IMR-90 (cell line): ENCODE measurements at regions not wholly inside any gene's neighbourhood (a gene's known extent, or its start where the extent isn't known, plus 50 kb on each side); places are given as distances from the start of the nearest gene placed in this dataset.

Experiments used
- ATAC-seq: fragments of 200-7000 bp; cut with Tn5 transposase; 2 replicates; pipeline ENCODE4 v1.9.1; 2020; ENCODE audit warnings: low read depth, mild to moderate bottlenecking, moderate library complexity
- BruUV-seq: library from RNA; stranded (reverse); fragments of 400-500 nt; replicated peaks from 2 replicates; lab custom pipeline; 2021; lab: Mats Ljungman, UMichigan
- CTCF ChIA-PET: fragments of 300-600 bp; formaldehyde crosslinking; extraction: SDS; loops from one replicate; lab custom pipeline; 2021; ENCODE audit warnings: antibody characterized with exemption; lab: Yijun Ruan, JAX
- POLR2A ChIA-PET: fragments of 300-600 bp; sonication (Branson Sonifier 250); formaldehyde crosslinking; loops from one replicate; lab custom pipeline; 2022; ENCODE audit warnings: antibody characterized with exemption; ENCODE audit not compliant: unreplicated experiment; lab: Charles Lee
- DNase-seq: peaks from one replicate; pipeline ENCODE4 v3.0.0; 2013
- H2AFZ ChIP-seq: replicated peaks from 2 replicates; pipeline ENCODE3; 2013; ENCODE audit warnings: low read length, mild to moderate bottlenecking; ENCODE audit not compliant: poor library complexity
- H2AK5ac ChIP-seq: 2 replicates; pipeline ENCODE4 v1.6.1; 2013; ENCODE audit warnings: low read depth, low read length, inconsistent platforms
- H2AK9ac ChIP-seq: replicated peaks from 2 replicates; pipeline ENCODE3; 2013; ENCODE audit warnings: mild to moderate bottlenecking, low read depth, low read length, moderate library complexity; ENCODE audit not compliant: poor library complexity
- H2BK120ac ChIP-seq: 2 replicates; pipeline ENCODE4 v1.6.1; 2013; ENCODE audit warnings: low read depth, low read length, inconsistent platforms
- H2BK15ac ChIP-seq: 3 replicates; pipeline ENCODE4 v1.6.1; 2013; ENCODE audit warnings: low read depth, low read length, inconsistent platforms
- H2BK20ac ChIP-seq: 2 replicates; pipeline ENCODE4 v1.6.1; 2013; ENCODE audit warnings: low read depth, mild to moderate bottlenecking, inconsistent platforms, low read length, moderate library complexity
- H2BK5ac ChIP-seq: 2 replicates; pipeline ENCODE4 v1.6.1; 2013; ENCODE audit warnings: mild to moderate bottlenecking, low read depth, low read length, inconsistent platforms; ENCODE audit not compliant: poor library complexity, severe bottlenecking
- H3K14ac ChIP-seq: replicated peaks from 2 replicates; pipeline ENCODE4 v1.6.1; 2013; ENCODE audit warnings: low read depth, low read length, inconsistent platforms
- H3K18ac ChIP-seq: 2 replicates; pipeline ENCODE4 v1.6.1; 2013; ENCODE audit warnings: low read depth, low read length, control low read depth
- H3K23ac ChIP-seq: 2 replicates; pipeline ENCODE4 v1.6.1; 2013; ENCODE audit warnings: low read depth, low read length, inconsistent platforms
- H3K27ac ChIP-seq: 2 replicates; pipeline ENCODE4 v1.5.1; 2013; ENCODE audit warnings: mild to moderate bottlenecking, control low read depth, low read length; ENCODE audit not compliant: insufficient read depth
- H3K27me3 ChIP-seq: 2 replicates; pipeline ENCODE4 v1.6.1; 2013; ENCODE audit warnings: low read length; ENCODE audit not compliant: control insufficient read depth, insufficient read depth
- H3K36me3 ChIP-seq: 2 replicates; pipeline ENCODE4 v1.6.1; 2013; ENCODE audit warnings: low read length, mixed read lengths; ENCODE audit not compliant: control insufficient read depth, insufficient read depth
- H3K4ac ChIP-seq: 2 replicates; pipeline ENCODE4 v1.6.1; 2013; ENCODE audit warnings: low read depth, low read length, inconsistent platforms
- H3K4me1 ChIP-seq: 2 replicates; pipeline ENCODE4 v1.6.1; 2013; ENCODE audit warnings: low read length, mixed read lengths; ENCODE audit not compliant: control insufficient read depth, insufficient read depth
- H3K4me2 ChIP-seq: 2 replicates; pipeline ENCODE4 v1.6.1; 2013; ENCODE audit warnings: low read depth, mild to moderate bottlenecking, control low read depth, low read length, moderate library complexity
- H3K4me3 ChIP-seq: 2 replicates; pipeline ENCODE4 v1.5.1; 2013; ENCODE audit warnings: low read depth, mild to moderate bottlenecking, control low read depth, low read length, moderate library complexity; ENCODE audit not compliant: insufficient read depth
- H3K56ac ChIP-seq: 2 replicates; pipeline ENCODE4 v1.6.1; 2013; ENCODE audit warnings: low read length, inconsistent platforms; ENCODE audit not compliant: insufficient read depth; ENCODE audit errors: extremely low read depth
- H3K79me1 ChIP-seq, 2 experiments: 2 replicates each; pipeline ENCODE4 v1.6.1; 2013; ENCODE audit warnings: low read length in 2 of 2, inconsistent platforms in 1 of 2, low read depth in 1 of 2
- H3K9ac ChIP-seq: 2 replicates; pipeline ENCODE4 v1.6.1; 2013; ENCODE audit warnings: low read depth, low read length, control low read depth
- H3K9me1 ChIP-seq: 2 replicates; pipeline ENCODE4 v1.6.1; 2013; ENCODE audit warnings: low read length, inconsistent platforms; ENCODE audit not compliant: insufficient read depth
- H3K9me3 ChIP-seq: 2 replicates; pipeline ENCODE4 v1.6.1; 2013; ENCODE audit warnings: low read length; ENCODE audit not compliant: control insufficient read depth, insufficient read depth
- H4K20me1 ChIP-seq: 2 replicates; pipeline ENCODE4 v1.6.1; 2013; ENCODE audit warnings: low read length, inconsistent platforms; ENCODE audit not compliant: insufficient read depth
- H4K5ac ChIP-seq: 2 replicates; pipeline ENCODE4 v1.6.1; 2013; ENCODE audit warnings: mild to moderate bottlenecking, low read depth, low read length, control low read depth
- H4K8ac ChIP-seq, 2 experiments: 2 replicates each; pipeline ENCODE4 v1.6.1; 2013; ENCODE audit warnings: low read depth in 2 of 2, low read length in 2 of 2, control low read depth in 1 of 2, inconsistent platforms in 1 of 2
- H4K91ac ChIP-seq: 2 replicates; pipeline ENCODE4 v1.6.1; 2013; ENCODE audit warnings: low read depth, low read length, inconsistent platforms; ENCODE audit not compliant: insufficient read depth
- FOS ChIP-seq: fragments of 150-350 bp; IDR thresholded peaks from 2 replicates; pipeline ENCODE4 v1.6.1; 2016; ENCODE audit warnings: low read depth, low read length
- SMC3 ChIP-seq: fragments of 150-350 bp; IDR thresholded peaks from 2 replicates; pipeline ENCODE4 v1.6.1; 2016; ENCODE audit warnings: low read depth, mild to moderate bottlenecking, antibody characterized with exemption, low read length, moderate library complexity
- WGBS, 2 experiments: methylation state at CpG; one replicate each; pipeline versions ENCODE4 v1.1.5 to v1.1.7; 2013; ENCODE audit warnings: missing lambda C conversion rate in 2 of 2; ENCODE audit not compliant: insufficient read length in 1 of 2; ENCODE audit errors: extremely low coverage in 2 of 2; 5-methylcytosine and 5-hydroxymethylcytosine counted together
- dilution Hi-C: fragments of 300-500 bp; cut with HindIII; formaldehyde crosslinking; loops from one replicate; pipeline ENCODE4 v1.14.3; 2018; ENCODE audit warnings: low sequenced_read_pairs; ENCODE audit not compliant: unreplicated experiment
- in situ Hi-C: fragments of 300-500 bp; cut with MboI; formaldehyde crosslinking; loops from 3 replicates; pipeline ENCODE4 v1.14.3; 2019; ENCODE audit warnings: low sequenced_read_pairs, inconsistent platforms, mixed read lengths
- intact Hi-C: fragments of 100-400 bp; cut with micrococcal nuclease; formaldehyde crosslinking; loops from 2 replicates; pipeline ENCODE4 v1.10.0; 2022

DNA sequence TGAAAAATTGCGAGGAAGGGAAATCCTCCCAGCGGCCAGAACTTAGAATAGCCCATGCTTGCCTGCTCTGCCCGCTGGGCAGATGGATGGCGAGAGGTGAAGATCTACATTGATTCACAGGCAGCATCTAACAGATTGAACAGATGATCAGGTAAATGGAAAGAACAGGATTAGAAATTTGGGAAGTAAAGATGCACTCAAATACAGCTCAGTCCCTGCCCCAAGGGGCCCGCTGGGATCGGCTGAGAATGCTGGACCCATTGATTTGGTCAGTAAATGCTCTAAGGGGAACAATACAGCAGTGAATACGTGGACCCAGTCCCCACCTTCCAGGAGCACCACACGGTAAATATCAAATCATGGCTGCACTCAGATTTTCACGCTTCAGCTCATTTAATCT, 248.2 kb downstream of the MATN1 start:
- H3K18ac ChIP-seq, result no peak overlapping the region
- ATAC-seq (no peak), DNase-seq (no peak)
- no peak overlapping the region for H4K91ac ChIP-seq
- no peak overlapping the region for H4K5ac ChIP-seq
- no peak overlapping the region for H3K14ac ChIP-seq
- no peaks in the 10 kb centered on the region for H3K4me1 ChIP-seq
- H2BK20ac ChIP-seq, result no peak overlapping the region
- no peaks in the 10 kb centered on the region for H3K9me1 ChIP-seq
- no peaks in the 10 kb centered on the region for H3K79me1 ChIP-seq
- H2AFZ ChIP-seq, result no peak overlapping the region
- no peak overlapping the region for H3K27ac ChIP-seq
- no peak overlapping the region for H2BK5ac ChIP-seq
- no peak overlapping the region for H4K8ac ChIP-seq
- no peak overlapping the region for H3K9ac ChIP-seq
- intact Hi-C loops (no loop called here), dilution Hi-C loops (no loop called here), in situ Hi-C loops (no loop called here)
- no peaks in the 10 kb centered on the region for H3K27me3 ChIP-seq
- H3K56ac ChIP-seq, result no peak overlapping the region
- H2BK15ac ChIP-seq, result no peak overlapping the region
- POLR2A ChIA-PET, result no interaction called here
- H3K9me3 ChIP-seq, result 0 out of 2 replicates have a peak, but pooled peaks cover 2% of the 10 kb centered on the region
- BruUV-seq, result no TSS peak
- CTCF ChIA-PET, result no interaction called here
- H4K20me1 ChIP-seq, result no peaks in the 10 kb centered on the region
- H2AK5ac ChIP-seq, result no peak overlapping the region
- H3K4ac ChIP-seq, result no peak overlapping the region
- 72% methylated on average over 4 of the region's 9 CpGs; no CpG with 5 or more reads in 1 of the 2 experiments for WGBS, 2 experiments
- no peak overlapping the region for H2BK120ac ChIP-seq
- no peak overlapping the region for H2AK9ac ChIP-seq
- TF ChIP-seq FOS (no peak), SMC3 (no peak)
- no peak overlapping the region for H3K4me2 ChIP-seq
- no peak overlapping the region for H3K4me3 ChIP-seq
- no peak overlapping the region for H3K23ac ChIP-seq
- no peaks in the 10 kb centered on the region for H3K36me3 ChIP-seq
